Hematopoietic multipotent progenitor cell treated with erythropoietin and hydrocortisone succinate and interleukin-3 and kit ligand, for 17 days (in vitro differentiated cells): ENCODE measurements at regions not wholly inside any gene's neighbourhood (a gene's known extent, or its start where the extent isn't known, plus 50 kb on each side); places are given as distances from the start of the nearest gene placed in this dataset.

ENCODE experiments used
- DNase-seq: peaks from one replicate; pipeline ENCODE4 v3.0.0-alpha.2; 2015; ENCODE audit warnings: low spot score

DNA sequence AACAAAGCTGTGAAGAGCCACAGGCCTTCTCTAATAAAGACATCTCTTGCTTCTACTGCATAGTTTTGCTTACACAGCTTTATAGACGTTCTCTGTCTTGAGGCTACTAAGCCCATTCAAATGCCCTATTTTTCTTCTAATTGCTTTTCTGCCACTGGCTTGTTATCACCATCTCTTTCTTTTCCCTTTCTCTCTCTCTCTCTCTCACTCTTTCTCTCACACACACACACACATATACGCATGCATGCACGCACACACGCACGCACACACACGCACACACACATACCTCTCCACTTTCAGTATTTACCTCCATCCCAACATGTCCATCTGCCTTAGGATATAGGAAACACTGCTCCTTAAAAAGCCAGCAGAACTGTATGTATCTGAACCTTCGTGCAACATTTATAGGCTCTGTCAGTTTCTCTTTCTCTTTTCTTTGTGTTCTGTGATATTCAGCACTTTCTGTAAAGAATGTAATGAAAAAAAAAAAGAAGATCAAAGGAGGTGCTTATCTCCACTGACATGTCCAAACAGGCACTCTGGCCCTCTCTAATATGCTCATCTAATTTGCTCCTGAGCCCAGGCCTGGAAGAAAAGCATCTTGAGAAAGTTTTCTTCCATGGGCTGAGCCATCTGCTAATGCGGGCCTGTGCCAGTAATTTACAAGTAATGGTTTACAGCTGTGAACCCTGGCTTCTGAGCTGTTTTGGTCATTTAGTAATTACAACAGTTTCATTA is 1046.7 kb upstream of the MAP3K7 start:
- no peak for DNase-seq

DNA sequence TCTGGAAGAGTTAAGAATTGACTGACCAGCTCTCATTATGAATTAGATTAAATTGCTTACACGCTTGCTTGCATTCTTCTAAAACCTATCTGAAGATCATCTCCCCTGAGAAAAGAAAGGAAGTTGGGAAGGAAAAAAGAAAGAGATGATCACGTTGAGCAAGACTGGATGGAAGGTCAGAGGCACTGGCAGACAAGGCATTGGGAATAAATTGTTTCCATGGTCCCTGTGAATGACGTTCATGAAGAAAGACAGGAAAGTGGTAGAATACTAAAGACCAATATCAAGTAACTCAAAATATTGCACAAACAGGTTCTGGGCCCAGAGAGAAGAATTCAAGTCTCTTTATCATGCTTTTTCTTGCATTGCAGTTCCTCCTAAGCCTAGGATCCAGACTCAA is 1045.4 kb upstream of the MAP3K7 start:
- DNase-seq = no peak

DNA sequence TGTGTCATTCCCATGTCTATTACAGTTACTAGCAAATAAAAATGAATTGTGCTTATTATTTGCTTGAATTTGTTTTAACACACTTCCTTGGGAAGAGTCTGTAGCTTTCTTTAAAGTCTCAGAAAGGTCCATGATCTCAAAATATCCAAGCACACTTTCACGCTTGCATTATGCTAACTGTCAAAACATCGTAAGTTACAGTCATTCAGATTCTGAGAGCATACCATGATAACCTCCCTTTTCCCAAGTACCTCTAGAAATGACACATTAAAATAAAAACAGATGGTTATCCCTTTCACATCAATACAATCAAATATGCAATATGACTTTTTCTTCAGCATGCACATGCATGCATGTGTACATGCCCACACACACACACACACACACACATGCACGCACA is 1044.4 kb upstream of the MAP3K7 start:
- DNase-seq = no peak

DNA sequence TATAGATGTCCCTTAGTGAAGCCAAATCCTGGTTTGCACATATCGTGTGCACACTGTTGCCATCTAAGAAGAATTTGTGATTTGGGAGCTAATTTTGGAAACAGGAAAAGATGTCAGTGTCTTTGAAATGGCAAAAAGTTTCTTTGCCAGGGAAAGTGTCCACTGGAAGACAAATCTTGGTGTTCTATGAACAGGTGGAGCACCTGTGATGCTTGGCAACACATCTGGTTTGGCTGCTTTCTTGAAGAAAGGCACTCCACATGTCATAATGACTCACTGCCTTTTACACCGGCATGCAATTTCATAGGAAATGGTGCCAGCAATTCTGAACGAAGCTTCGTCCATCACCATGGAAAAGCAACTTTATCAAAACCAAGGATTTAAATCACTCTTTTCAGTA is 1040.0 kb upstream of the MAP3K7 start:
- no peak for DNase-seq

DNA sequence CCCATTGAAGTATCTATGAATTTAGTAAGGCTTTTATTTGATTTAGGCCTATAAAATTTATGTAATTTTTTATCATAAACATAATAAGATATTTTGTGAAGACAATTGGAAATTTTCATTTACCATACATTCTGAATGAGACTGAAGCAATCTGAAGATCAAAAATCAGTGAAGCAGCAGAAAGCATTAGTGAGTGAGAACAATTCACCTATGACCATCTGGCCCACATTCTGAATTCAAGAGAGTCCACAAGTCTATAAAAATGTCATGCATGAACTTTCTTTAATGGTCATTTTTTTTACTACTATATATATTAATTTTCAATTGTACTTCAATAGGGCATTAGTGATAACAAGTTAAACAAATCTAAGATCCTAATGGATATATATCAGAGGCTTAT is 1026.6 kb upstream of the MAP3K7 start:
- no peak for DNase-seq

DNA sequence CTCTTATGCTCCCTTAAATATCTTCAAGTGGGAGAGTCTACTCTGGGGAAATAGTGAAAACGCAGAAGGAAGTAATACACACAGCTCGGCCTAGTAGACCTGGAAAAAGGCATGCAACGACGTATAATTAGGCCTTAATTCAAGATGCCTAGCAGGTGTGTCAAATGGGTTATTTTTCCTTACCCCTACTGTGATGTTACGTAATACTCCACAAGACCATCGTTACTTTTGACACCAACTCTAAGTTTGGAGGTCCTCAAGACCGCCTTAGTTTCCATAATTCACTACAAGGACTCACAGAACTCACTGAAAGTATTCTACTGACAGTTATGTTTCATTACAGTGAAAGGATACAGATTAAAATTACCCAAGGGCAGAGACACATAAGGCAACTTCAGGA is 1024.3 kb upstream of the MAP3K7 start:
- DNase-seq = no peak

DNA sequence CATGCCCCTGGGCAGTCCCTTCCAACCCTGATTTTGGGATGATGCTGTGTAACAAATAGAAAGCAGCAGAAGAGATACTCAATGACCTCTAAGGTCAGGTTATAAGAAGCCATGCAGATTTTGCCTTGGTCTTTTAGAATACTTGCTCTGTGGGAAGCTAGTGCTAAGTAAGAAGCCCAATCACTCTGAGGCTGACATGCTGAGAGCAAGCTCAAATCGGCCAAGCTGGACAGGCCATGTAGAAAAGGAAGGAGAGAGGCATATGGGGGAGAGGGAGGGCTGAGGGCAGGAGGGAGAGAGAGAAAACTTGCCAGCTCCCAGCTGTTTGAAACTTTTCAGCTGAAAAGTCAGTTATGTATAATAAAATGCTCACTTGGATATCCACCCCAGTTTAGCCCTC is 1021.6 kb upstream of the MAP3K7 start:
- DNase-seq = no peak

DNA sequence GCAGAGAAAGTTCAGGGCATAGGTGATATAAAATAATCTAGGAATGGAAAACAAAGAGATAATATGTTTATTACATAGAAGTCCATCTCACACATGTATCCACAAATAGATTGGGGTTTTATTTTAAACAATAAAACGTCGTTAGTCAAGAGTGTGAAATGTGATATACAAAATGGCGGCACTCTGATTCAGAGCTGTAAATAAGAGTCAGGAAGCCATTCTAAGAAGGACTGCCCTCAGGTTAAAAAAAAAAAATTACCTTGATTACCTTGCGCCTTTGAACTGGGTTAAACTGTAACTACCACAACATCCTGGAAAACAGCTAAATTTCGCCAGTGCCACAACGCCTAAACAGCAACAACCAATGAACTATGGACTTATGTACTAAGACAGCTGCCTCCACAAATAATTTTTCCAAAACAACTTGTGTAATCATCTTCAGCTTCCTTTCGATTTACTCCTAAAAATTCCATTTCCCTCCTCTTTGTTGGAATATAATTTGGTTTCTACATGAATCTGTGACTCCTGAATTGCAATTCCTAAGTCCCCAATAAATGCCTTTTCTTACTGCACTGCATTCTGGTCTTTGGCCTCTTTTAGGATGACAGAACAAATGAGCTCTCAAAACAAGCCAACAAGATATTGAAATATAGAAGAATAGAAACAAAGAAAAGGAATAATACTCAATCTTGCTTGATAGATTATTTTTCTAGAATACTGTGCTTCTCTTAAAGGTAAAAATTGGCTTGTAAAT is 1019.5 kb upstream of the MAP3K7 start:
- no peak for DNase-seq

DNA sequence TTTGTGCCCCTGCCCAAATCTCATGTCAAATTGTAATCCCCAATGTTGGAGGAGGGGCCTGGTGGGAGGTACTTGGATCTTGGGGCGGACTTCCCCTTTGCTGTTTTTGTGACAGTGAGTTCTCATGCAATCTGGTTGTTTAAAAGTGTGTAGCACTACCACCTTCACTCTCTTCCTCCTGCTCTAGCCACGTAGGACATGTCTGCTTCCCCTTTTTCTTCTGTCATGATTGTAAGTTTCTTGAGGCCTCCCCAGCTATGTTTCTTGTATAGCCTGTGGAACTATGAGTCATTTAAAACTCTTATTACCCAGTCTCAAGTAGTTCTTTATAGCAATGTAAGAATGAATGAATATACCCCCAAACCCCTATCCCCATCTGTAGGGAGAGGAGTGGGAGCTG is 1013.7 kb upstream of the MAP3K7 start:
- DNase-seq = no peak

DNA sequence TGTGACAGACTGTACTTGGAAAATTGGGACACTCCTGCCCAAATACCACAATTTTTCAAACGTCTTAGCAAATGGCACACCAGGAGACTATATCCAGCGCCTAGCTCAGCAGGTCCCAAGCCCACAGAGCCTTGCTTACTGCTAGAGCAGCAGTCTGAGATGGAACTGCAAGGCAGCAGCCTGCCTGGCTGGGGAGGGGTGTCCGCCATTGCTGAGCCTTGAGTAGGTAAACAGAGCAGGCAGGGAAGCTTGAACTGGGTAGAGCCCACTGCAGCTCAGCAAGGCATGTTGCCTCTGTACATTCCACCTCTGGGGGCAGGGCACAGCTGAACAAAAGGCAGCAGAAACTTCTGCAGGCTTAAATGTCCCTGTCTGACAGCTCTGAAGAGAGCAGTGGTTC is 1003.3 kb upstream of the MAP3K7 start:
- no peak for DNase-seq

DNA sequence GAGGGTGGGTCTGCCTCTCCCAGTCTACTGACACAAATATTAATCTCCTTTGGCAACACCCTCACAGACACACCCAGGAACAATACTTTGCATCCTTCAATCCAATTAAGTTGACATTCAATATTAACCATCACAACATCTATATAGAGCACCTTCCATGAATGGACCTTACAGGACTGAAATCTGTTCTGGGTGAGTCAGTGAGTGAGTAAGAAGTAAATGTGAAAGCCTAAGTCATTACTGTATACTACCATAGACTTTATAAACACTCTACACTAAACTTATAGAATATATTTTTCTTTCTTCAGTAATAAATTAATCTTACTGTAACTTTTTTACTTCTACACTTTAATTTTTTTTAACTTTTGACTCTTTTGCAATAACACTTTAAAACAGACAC is 993.8 kb upstream of the MAP3K7 start:
- no peak for DNase-seq

DNA sequence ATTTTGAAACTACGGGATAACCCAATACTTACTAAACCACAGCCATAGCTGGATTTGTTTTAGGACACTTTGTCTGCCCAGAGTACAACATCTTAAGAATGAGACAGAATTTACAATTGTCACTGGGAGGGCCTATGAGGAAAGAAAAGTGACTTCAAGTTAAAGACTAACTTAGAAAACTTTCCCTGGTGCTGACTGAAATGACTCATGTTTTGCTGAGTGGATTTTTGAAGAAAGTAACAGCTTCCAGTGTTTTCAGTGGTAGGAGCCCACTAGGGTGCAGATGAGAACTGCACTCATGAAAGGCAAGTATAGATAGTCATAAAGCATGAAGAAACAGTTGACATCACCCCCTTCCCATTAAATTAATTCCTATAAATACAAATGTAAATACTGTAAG is 988.2 kb upstream of the MAP3K7 start:
- no peak for DNase-seq

DNA sequence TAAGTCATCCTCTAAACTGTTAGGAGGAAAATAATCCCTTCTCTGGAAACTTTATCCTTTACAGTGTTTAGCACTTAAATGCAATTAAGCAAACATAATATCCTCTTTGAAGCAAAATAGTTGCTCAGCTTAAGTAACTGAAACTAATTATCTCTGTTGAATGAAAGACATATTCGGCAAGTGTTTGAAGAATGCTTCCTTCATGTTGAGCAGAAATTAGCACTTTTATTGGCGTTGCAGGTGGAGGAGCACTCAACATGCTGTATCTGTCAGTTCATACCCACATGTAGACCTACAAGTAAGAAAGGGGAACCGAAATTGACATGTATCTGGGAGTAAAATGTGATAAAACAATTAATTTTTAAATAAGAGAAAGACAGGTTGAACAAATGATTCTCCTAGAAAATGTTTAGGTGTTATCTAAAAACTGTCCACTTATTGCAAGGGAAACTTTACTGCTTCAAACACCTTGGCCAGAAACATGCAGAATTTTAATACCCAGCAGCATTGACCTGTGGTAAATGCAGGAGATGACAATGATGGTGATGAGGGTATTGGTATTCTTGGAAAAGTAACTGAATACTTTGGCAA is 987.0 kb upstream of the MAP3K7 start:
- no peak for DNase-seq

DNA sequence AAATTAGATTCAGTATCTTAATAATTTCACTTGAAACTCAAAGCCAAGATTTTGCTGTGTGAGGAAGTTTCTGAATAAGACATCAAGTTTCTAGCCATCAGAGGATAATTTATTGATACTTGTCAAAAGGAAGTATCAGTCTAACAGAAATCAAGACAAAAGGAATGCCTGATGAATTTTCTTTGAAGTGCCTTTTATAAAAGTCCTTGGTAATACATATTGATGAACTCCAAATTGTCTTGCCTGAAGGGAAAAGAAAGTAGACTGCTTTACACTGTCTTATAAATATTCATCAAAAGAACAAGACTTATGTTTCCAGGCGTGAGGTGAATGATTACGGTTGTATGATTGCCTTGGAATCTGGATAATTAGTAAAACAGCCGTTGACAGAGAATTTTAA is 986.0 kb upstream of the MAP3K7 start:
- DNase-seq = no peak

DNA sequence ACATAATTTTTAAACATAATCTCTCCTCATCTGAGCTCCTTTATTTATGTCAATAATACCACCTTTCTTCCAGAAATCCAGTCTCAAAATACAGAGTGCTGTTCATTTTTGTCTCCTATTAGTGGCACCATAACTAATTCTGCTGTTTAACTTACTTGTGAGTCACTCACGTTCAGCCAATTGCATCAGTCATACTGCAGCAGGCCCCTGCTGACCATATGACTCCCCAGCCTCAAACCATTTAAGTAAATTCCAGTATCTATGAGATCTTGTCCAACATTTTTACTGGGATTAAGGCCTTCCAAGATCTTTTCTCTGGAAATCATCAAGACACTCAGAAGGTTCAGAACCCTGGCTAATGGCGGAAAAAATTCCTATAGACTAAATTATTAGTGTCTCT is 982.2 kb upstream of the MAP3K7 start:
- DNase-seq = no peak

DNA sequence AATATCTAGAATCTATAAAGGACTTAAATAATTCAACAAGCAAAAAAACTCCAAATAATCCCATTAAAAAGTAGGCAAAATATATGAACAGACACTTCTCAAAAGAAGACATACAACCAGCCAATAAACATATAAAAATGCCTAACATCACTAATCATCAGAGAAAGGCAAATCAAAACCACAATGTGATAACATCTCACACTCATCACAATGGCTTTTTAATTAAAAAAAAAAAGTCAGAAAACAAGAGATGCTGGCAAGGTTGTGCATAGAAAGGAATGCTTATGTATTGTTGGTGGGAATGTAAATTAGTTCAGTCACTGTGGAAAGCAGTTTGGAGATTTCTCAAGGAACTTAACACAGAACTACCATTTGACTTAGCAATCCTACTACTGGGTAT is 979.6 kb upstream of the MAP3K7 start:
- no peak for DNase-seq

DNA sequence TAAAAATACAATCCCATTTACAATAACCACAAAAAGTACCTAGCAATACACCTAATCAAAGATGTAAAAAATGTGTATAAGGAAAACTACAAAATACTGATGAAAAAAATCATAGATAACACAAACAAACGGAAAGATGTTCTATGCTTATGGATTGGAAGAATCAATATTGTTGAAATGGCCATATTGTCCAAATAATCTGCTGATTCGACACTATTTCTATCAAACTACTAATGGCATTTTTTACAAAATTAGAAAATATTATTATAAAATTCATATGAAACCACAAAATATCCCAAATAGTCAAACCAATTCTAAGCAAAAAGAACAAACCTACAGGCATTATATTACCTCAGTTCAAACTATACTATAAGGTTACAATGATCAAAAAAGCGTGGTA is 978.3 kb upstream of the MAP3K7 start:
- no peak for DNase-seq

DNA sequence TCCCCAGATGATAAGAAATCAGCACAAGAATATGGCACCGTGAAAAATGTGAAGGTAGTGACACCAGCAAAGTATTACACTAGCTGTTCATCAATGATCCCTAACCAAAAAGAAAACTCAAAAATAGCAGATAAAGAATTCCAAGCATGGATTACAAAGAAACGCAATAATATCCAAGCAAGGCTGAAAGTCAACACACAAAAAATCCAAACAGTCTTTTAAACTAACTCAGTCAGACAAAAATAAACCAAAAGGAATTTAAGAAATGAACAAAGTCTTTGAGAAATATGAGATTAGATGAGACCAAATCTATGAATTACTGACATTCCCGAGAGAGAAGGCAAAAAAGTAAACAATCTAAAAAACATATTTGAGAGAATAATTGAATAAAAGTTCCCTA is 976.1 kb upstream of the MAP3K7 start:
- no peak for DNase-seq

DNA sequence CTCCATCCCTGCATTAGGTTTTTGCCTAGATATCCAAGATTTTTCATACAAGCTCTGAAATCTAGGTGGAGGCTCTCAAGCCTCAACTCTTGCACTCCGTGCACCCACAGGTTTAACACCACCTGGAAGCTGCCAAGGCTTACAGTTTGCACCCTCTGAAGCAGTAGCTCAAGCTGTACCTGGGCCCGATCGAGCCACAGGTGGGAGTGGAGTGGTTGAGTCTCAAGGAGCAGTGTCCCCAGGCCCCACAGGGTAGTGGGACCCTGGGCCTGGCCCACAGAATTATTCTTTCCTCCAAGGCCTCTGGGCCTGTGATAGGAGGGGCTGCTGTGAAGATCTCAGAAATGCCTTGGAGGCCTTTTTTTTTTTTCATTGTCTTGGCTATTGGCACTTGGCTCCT is 973.5 kb upstream of the MAP3K7 start:
- DNase-seq = no peak

DNA sequence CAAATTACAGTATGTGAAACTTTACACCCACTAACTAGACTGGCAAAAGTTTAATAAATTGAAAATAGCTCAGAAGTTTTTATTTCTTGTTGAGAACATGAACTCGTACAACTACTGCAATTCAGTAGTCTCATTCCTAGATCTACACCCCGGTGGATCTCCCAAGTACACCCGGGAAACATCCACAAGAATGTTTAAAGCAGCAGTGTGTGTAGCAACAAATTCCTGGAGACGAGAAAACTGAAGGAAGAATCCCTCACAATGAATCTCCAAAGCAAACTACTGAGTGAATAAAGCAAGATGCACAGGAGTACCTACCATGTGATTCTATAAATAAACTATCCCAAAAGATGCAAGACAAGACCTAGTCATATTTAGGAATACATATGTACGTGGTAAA is 954.0 kb upstream of the MAP3K7 start:
- no peak for DNase-seq

DNA sequence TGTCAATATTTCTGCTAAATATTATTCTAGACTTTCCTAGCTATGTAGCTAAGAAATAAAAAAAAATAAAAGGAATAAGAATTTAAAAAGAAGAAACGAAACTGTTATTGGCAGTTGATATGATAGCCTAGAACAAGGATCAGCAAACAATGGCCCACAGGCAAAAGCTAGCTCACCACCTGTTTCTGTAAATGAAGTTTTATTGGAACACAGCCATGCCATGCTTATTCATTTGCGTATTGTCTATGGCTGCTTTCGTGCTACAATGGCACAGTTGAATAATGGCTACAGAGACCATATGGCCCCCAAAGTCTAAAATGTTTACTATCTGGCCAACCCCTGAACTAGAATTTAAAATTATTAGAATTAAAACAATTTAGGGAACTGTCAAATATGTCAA is 952.6 kb upstream of the MAP3K7 start:
- DNase-seq = no peak

DNA sequence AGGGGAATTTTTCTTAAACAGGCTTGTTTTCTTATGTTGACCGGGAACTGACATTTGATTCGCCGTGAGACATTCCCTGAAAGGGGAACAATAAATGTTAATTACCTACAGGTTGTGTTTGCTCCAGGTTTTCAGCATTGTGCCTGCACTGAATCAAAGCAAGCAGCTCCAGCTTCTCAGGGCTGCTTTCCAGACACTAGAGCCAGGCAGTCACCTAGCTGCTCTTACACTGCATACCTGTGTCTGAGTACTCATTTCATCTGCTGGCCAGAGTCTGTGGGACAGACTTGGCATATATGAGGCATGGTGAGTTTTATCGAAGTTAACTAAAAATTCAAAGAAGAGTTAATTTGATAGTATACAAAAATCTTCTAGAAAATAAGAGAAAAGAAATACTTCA is 951.8 kb upstream of the MAP3K7 start:
- DNase-seq = no peak

DNA sequence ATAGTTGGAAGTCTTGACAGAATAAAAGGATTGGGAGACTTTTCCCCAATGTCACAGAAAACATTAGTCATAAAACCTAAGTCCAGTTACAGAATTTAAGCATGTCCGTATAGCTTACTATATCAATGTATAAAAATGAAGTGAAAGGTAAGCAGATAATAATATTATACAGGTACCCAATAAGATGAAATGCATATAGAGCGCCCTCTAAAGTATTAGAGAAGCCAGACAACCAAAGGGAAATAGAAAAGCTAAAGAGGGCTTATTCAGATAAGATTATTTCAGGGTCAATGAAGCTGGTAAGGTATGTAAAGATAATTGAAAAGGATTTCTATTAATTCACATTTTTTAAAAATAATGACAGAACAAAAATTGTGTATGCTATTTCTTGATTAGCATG is 947.7 kb upstream of the MAP3K7 start:
- DNase-seq = no peak

DNA sequence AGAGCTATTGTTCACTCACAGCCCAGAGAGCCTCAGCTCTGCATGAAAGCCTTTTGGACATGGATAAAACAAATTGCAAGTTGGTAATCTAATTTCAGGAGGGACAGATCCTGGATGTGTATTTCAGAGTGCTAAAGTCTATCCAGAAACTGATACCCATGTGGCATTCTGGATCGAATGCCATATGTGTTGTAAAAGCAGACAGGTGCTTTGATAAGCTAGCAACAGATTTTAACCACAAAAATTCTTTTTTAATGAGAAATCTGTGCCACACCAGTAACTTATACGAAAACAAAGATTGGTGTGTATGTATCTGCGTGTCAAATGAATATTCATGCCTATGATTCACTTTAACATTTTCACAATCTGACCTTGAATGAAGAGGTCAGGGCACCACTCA is 936.6 kb upstream of the MAP3K7 start:
- no peak for DNase-seq
